ENCODE measurements at regions not wholly inside any gene's neighbourhood (a gene's known extent, or its start where the extent isn't known, plus 50 kb on each side); places are given as distances from the start of the nearest gene placed in this dataset.

- H3K27ac ChIP-seq: no peak overlapping the region
- no peaks in the 10 kb centered on the region for H3K4me1 ChIP-seq
- H3K27me3 ChIP-seq: no peaks in the 10 kb centered on the region
- TF ChIP-seq POLR2AphosphoS5 (IDR thresholded peaks at IDR 0.05) (no peak), EP300 (IDR thresholded peaks at IDR 0.05) (no peak), CTCF (IDR thresholded peaks at IDR 0.05) (no peak), POLR2A (IDR thresholded peaks at IDR 0.05) (no peak)
- no peak overlapping the region for H3K4me3 ChIP-seq
- no peaks in the 10 kb centered on the region for H3K36me3 ChIP-seq
- no peak for ATAC-seq (ENCODE audit: low FRiP score in 2 of 2)
- H3K9me3 ChIP-seq: no peaks in the 10 kb centered on the region
- no peak for DNase-seq
- WGBS, 2 donors: 67 to 73% methylated on average over 4 of the region's 4 CpGs
These were observed 67.1 kb upstream of the SLC38A4 start for GRCh38 chr12:46892887-46893286.

- no peak overlapping the region for H3K27ac ChIP-seq
- no peaks in the 10 kb centered on the region for H3K36me3 ChIP-seq
- H3K9me3 ChIP-seq: no peaks in the 10 kb centered on the region
- no peaks in the 10 kb centered on the region for H3K27me3 ChIP-seq
- WGBS, 2 donors: 88 to 90% methylated on average over 1 of the region's 1 CpG
- ATAC-seq (ENCODE audit: low FRiP score in 2 of 2): no peak
- H3K4me3 ChIP-seq: no peak overlapping the region
- DNase-seq: no peak
- H3K4me1 ChIP-seq: no peaks in the 10 kb centered on the region
- TF ChIP-seq CTCF (IDR thresholded peaks at IDR 0.05) (no peak), EP300 (IDR thresholded peaks at IDR 0.05) (no peak), POLR2A (IDR thresholded peaks at IDR 0.05) (no peak), POLR2AphosphoS5 (IDR thresholded peaks at IDR 0.05) (no peak)
These were observed 67.6 kb upstream of the SLC38A4 start for GRCh38 chr12:46893434-46893833.

GRCh38 chr12:46895726-46896125 is 69.9 kb upstream of the SLC38A4 start:
- TF ChIP-seq EP300 (IDR thresholded peaks at IDR 0.05): no peak
- no peak for TF ChIP-seq POLR2AphosphoS5 (IDR thresholded peaks at IDR 0.05)
- no peak for TF ChIP-seq CTCF (IDR thresholded peaks at IDR 0.05)
- no peak for TF ChIP-seq POLR2A (IDR thresholded peaks at IDR 0.05)
- WGBS, 2 donors: 47 to 52% methylated on average over 3 of the region's 3 CpGs

GRCh38 chr12:46896680-46897079 is 70.9 kb upstream of the SLC38A4 start:
- 0% methylated on average over 1 of the region's 1 CpG for WGBS, 2 donors
- no peak for ATAC-seq (ENCODE audit: low FRiP score in 2 of 2)
- TF ChIP-seq POLR2A (IDR thresholded peaks at IDR 0.05) (no peak), EP300 (IDR thresholded peaks at IDR 0.05) (no peak), POLR2AphosphoS5 (IDR thresholded peaks at IDR 0.05) (no peak), CTCF (IDR thresholded peaks at IDR 0.05) (no peak)
- Histone ChIP-seq H3K36me3 (no peaks in the 10 kb centered on the region), H3K4me1 (no peaks in the 10 kb centered on the region), H3K9me3 (no peaks in the 10 kb centered on the region), H3K27me3 (no peaks in the 10 kb centered on the region), H3K27ac (no peak overlapping the region), H3K4me3 (no peak overlapping the region)
- DNase-seq: no peak

More at GRCh38 chr12:46895726-46896125, 69.9 kb upstream of the SLC38A4 start:
- Histone ChIP-seq H3K4me1 (no peaks in the 10 kb centered on the region), H3K27ac (no peak overlapping the region), H3K36me3 (no peaks in the 10 kb centered on the region), H3K9me3 (no peaks in the 10 kb centered on the region), H3K27me3 (no peaks in the 10 kb centered on the region), H3K4me3 (no peak overlapping the region)
- ATAC-seq (ENCODE audit: low FRiP score in 2 of 2): no peak
- no peak for DNase-seq

- ATAC-seq (ENCODE audit: low FRiP score in 2 of 2): no peak
- WGBS, 2 donors: 84 to 90% methylated on average over 2 of the region's 2 CpGs
- no peak overlapping the region for H3K27ac ChIP-seq
These were observed 72.5 kb upstream of the SLC38A4 start for GRCh38 chr12:46898152-46898931.

More at GRCh38 chr12:46898152-46898931, 72.5 kb upstream of the SLC38A4 start:
- no peak overlapping the region for H3K4me3 ChIP-seq
- TF ChIP-seq CTCF (IDR thresholded peaks at IDR 0.05) (no peak), EP300 (IDR thresholded peaks at IDR 0.05) (no peak), POLR2A (IDR thresholded peaks at IDR 0.05) (no peak), POLR2AphosphoS5 (IDR thresholded peaks at IDR 0.05) (no peak)
- H3K36me3 ChIP-seq: no peaks in the 10 kb centered on the region
- no peaks in the 10 kb centered on the region for H3K9me3 ChIP-seq
- H3K27me3 ChIP-seq: no peaks in the 10 kb centered on the region
- DNase-seq: no peak
- no peaks in the 10 kb centered on the region for H3K4me1 ChIP-seq
